IMR-90 (cell line): ENCODE measurements at regions not wholly inside any gene's neighbourhood (a gene's known extent, or its start where the extent isn't known, plus 50 kb on each side); places are given as distances from the start of the nearest gene placed in this dataset.

ENCODE experiments used
- ATAC-seq: fragments of 200-7000 bp; cut with Tn5 transposase; 2 replicates; pipeline ENCODE4 v1.9.1; 2020; ENCODE audit warnings: low read depth, mild to moderate bottlenecking, moderate library complexity
- BruUV-seq: library from RNA; stranded (reverse); fragments of 400-500 nt; replicated peaks from 2 replicates; lab custom pipeline; 2021; lab: Mats Ljungman, UMichigan
- CTCF ChIA-PET: fragments of 300-600 bp; formaldehyde crosslinking; extraction: SDS; loops from one replicate; lab custom pipeline; 2021; ENCODE audit warnings: antibody characterized with exemption; lab: Yijun Ruan, JAX
- POLR2A ChIA-PET: fragments of 300-600 bp; sonication (Branson Sonifier 250); formaldehyde crosslinking; loops from one replicate; lab custom pipeline; 2022; ENCODE audit warnings: antibody characterized with exemption; ENCODE audit not compliant: unreplicated experiment; lab: Charles Lee
- DNase-seq: peaks from one replicate; pipeline ENCODE4 v3.0.0; 2013
- H2AFZ ChIP-seq: replicated peaks from 2 replicates; pipeline ENCODE3; 2013; ENCODE audit warnings: low read length, mild to moderate bottlenecking; ENCODE audit not compliant: poor library complexity
- H2AK5ac ChIP-seq: 2 replicates; pipeline ENCODE4 v1.6.1; 2013; ENCODE audit warnings: low read depth, low read length, inconsistent platforms
- H2AK9ac ChIP-seq: replicated peaks from 2 replicates; pipeline ENCODE3; 2013; ENCODE audit warnings: mild to moderate bottlenecking, low read depth, low read length, moderate library complexity; ENCODE audit not compliant: poor library complexity
- H2BK120ac ChIP-seq: 2 replicates; pipeline ENCODE4 v1.6.1; 2013; ENCODE audit warnings: low read depth, low read length, inconsistent platforms
- H2BK15ac ChIP-seq: 3 replicates; pipeline ENCODE4 v1.6.1; 2013; ENCODE audit warnings: low read depth, low read length, inconsistent platforms
- H2BK20ac ChIP-seq: 2 replicates; pipeline ENCODE4 v1.6.1; 2013; ENCODE audit warnings: low read depth, mild to moderate bottlenecking, inconsistent platforms, low read length, moderate library complexity
- H2BK5ac ChIP-seq: 2 replicates; pipeline ENCODE4 v1.6.1; 2013; ENCODE audit warnings: mild to moderate bottlenecking, low read depth, low read length, inconsistent platforms; ENCODE audit not compliant: poor library complexity, severe bottlenecking
- H3K14ac ChIP-seq: replicated peaks from 2 replicates; pipeline ENCODE4 v1.6.1; 2013; ENCODE audit warnings: low read depth, low read length, inconsistent platforms
- H3K18ac ChIP-seq: 2 replicates; pipeline ENCODE4 v1.6.1; 2013; ENCODE audit warnings: low read depth, low read length, control low read depth
- H3K23ac ChIP-seq: 2 replicates; pipeline ENCODE4 v1.6.1; 2013; ENCODE audit warnings: low read depth, low read length, inconsistent platforms
- H3K27ac ChIP-seq: 2 replicates; pipeline ENCODE4 v1.5.1; 2013; ENCODE audit warnings: mild to moderate bottlenecking, control low read depth, low read length; ENCODE audit not compliant: insufficient read depth
- H3K27me3 ChIP-seq: 2 replicates; pipeline ENCODE4 v1.6.1; 2013; ENCODE audit warnings: low read length; ENCODE audit not compliant: control insufficient read depth, insufficient read depth
- H3K36me3 ChIP-seq: 2 replicates; pipeline ENCODE4 v1.6.1; 2013; ENCODE audit warnings: low read length, mixed read lengths; ENCODE audit not compliant: control insufficient read depth, insufficient read depth
- H3K4ac ChIP-seq: 2 replicates; pipeline ENCODE4 v1.6.1; 2013; ENCODE audit warnings: low read depth, low read length, inconsistent platforms
- H3K4me1 ChIP-seq: 2 replicates; pipeline ENCODE4 v1.6.1; 2013; ENCODE audit warnings: low read length, mixed read lengths; ENCODE audit not compliant: control insufficient read depth, insufficient read depth
- H3K4me2 ChIP-seq: 2 replicates; pipeline ENCODE4 v1.6.1; 2013; ENCODE audit warnings: low read depth, mild to moderate bottlenecking, control low read depth, low read length, moderate library complexity
- H3K4me3 ChIP-seq: 2 replicates; pipeline ENCODE4 v1.5.1; 2013; ENCODE audit warnings: low read depth, mild to moderate bottlenecking, control low read depth, low read length, moderate library complexity; ENCODE audit not compliant: insufficient read depth
- H3K56ac ChIP-seq: 2 replicates; pipeline ENCODE4 v1.6.1; 2013; ENCODE audit warnings: low read length, inconsistent platforms; ENCODE audit not compliant: insufficient read depth; ENCODE audit errors: extremely low read depth
- H3K79me1 ChIP-seq, 2 experiments: 2 replicates each; pipeline ENCODE4 v1.6.1; 2013; ENCODE audit warnings: low read length in 2 of 2, inconsistent platforms in 1 of 2, low read depth in 1 of 2
- H3K9ac ChIP-seq: 2 replicates; pipeline ENCODE4 v1.6.1; 2013; ENCODE audit warnings: low read depth, low read length, control low read depth
- H3K9me1 ChIP-seq: 2 replicates; pipeline ENCODE4 v1.6.1; 2013; ENCODE audit warnings: low read length, inconsistent platforms; ENCODE audit not compliant: insufficient read depth
- H3K9me3 ChIP-seq: 2 replicates; pipeline ENCODE4 v1.6.1; 2013; ENCODE audit warnings: low read length; ENCODE audit not compliant: control insufficient read depth, insufficient read depth
- H4K20me1 ChIP-seq: 2 replicates; pipeline ENCODE4 v1.6.1; 2013; ENCODE audit warnings: low read length, inconsistent platforms; ENCODE audit not compliant: insufficient read depth
- H4K5ac ChIP-seq: 2 replicates; pipeline ENCODE4 v1.6.1; 2013; ENCODE audit warnings: mild to moderate bottlenecking, low read depth, low read length, control low read depth
- H4K8ac ChIP-seq, 2 experiments: 2 replicates each; pipeline ENCODE4 v1.6.1; 2013; ENCODE audit warnings: low read depth in 2 of 2, low read length in 2 of 2, control low read depth in 1 of 2, inconsistent platforms in 1 of 2
- H4K91ac ChIP-seq: 2 replicates; pipeline ENCODE4 v1.6.1; 2013; ENCODE audit warnings: low read depth, low read length, inconsistent platforms; ENCODE audit not compliant: insufficient read depth
- BHLHE40 ChIP-seq: fragments of 150-350 bp; IDR thresholded peaks from 2 replicates; pipeline ENCODE4 v1.6.1; 2016; ENCODE audit warnings: mild to moderate bottlenecking, low read depth, low read length
- CHD1 ChIP-seq: IDR thresholded peaks from 2 replicates; pipeline ENCODE4 v1.6.1; 2012; ENCODE audit warnings: low read depth, low read length, improper control_type of control experiment
- FOS ChIP-seq: fragments of 150-350 bp; IDR thresholded peaks from 2 replicates; pipeline ENCODE4 v1.6.1; 2016; ENCODE audit warnings: low read depth, low read length
- MAFK ChIP-seq: IDR thresholded peaks from 2 replicates; pipeline ENCODE4 v1.6.1; 2012; ENCODE audit warnings: low read depth, low read length, improper control_type of control experiment
- MAZ ChIP-seq: IDR thresholded peaks from 2 replicates; pipeline ENCODE4 v1.6.1; 2012; ENCODE audit warnings: low read depth, mild to moderate bottlenecking, low read length, improper control_type of control experiment, moderate library complexity, borderline replicate concordance
- MXI1 ChIP-seq: IDR thresholded peaks from 2 replicates; pipeline ENCODE4 v1.6.1; 2012; ENCODE audit warnings: low read depth, mild to moderate bottlenecking, low read length, moderate library complexity, borderline replicate concordance
- NFE2L2 ChIP-seq: fragments of 150-350 bp; IDR thresholded peaks from 2 replicates; pipeline ENCODE4 v1.6.1; 2016; ENCODE audit warnings: low read depth, mild to moderate bottlenecking, low read length
- POLR2A ChIP-seq: IDR thresholded peaks from 2 replicates; pipeline ENCODE4 v1.6.1; 2012; ENCODE audit warnings: mild to moderate bottlenecking, low read depth, low read length
- RAD21 ChIP-seq: IDR thresholded peaks from 2 replicates; pipeline ENCODE4 v1.6.1; 2012; ENCODE audit warnings: low read length, improper control_type of control experiment
- RCOR1 ChIP-seq: IDR thresholded peaks from 2 replicates; pipeline ENCODE4 v1.6.1; 2012; ENCODE audit warnings: mild to moderate bottlenecking, low read length, improper control_type of control experiment; ENCODE audit not compliant: insufficient replicate concordance
- RFX5 ChIP-seq: IDR thresholded peaks from 2 replicates; pipeline ENCODE4 v1.8.0; 2012; ENCODE audit warnings: low read depth, mild to moderate bottlenecking, low read length, moderate library complexity
- SMC3 ChIP-seq: fragments of 150-350 bp; IDR thresholded peaks from 2 replicates; pipeline ENCODE4 v1.6.1; 2016; ENCODE audit warnings: low read depth, mild to moderate bottlenecking, antibody characterized with exemption, low read length, moderate library complexity
- USF2 ChIP-seq: fragments of 150-350 bp; IDR thresholded peaks from 2 replicates; pipeline ENCODE4 v1.6.1; 2017; ENCODE audit warnings: mild to moderate bottlenecking, antibody characterized with exemption, low read length, low read depth
- WGBS, 2 experiments: methylation state at CpG; one replicate each; pipeline versions ENCODE4 v1.1.5 to v1.1.7; 2013; ENCODE audit warnings: missing lambda C conversion rate in 2 of 2; ENCODE audit not compliant: insufficient read length in 1 of 2; ENCODE audit errors: extremely low coverage in 2 of 2; 5-methylcytosine and 5-hydroxymethylcytosine counted together
- dilution Hi-C: fragments of 300-500 bp; cut with HindIII; formaldehyde crosslinking; loops from one replicate; pipeline ENCODE4 v1.14.3; 2018; ENCODE audit warnings: low sequenced_read_pairs; ENCODE audit not compliant: unreplicated experiment
- in situ Hi-C: fragments of 300-500 bp; cut with MboI; formaldehyde crosslinking; loops from 3 replicates; pipeline ENCODE4 v1.14.3; 2019; ENCODE audit warnings: low sequenced_read_pairs, inconsistent platforms, mixed read lengths
- intact Hi-C: fragments of 100-400 bp; cut with micrococcal nuclease; formaldehyde crosslinking; loops from 2 replicates; pipeline ENCODE4 v1.10.0; 2022
- TF ChIP-seq, protein P1 (sequence below): fragments of 150-350 bp; IDR thresholded peaks from 2 replicates; pipeline ENCODE4 v1.6.1; 2016; ENCODE audit warnings: low read depth, mild to moderate bottlenecking, low read length, moderate library complexity, borderline replicate concordance
- TF ChIP-seq, protein P2 (sequence below): conservative IDR thresholded peaks from 2 replicates; pipeline ENCODE4 v1.5.1; 2012; ENCODE audit warnings: mild to moderate bottlenecking, low read depth, low read length, improper control_type of control experiment

GRCh38 chr11:23991165-23991539 is 505.7 kb upstream of the LUZP2 start:
- Histone ChIP-seq H3K23ac (peak overlapping the region; percentile 91; the same call in 1 of the 2 replicates), H4K8ac (peak overlapping the region; percentile 72 to 92), H3K9ac (peak overlapping the region; percentile 65), H3K27me3 (no peaks in the 10 kb centered on the region), H3K27ac (peak overlapping the region; percentile 96), H2AK5ac (peak overlapping the region; percentile 81; the same call in 1 of the 2 replicates), H3K4ac (peak overlapping the region; percentile 95), H3K9me1 (peaks cover 16% of the 10 kb centered on the region), H2AK9ac (no peak overlapping the region), H4K20me1 (no peaks in the 10 kb centered on the region), H2AFZ (peak overlapping the region; percentile 73), H3K4me1 (peaks cover 21% of the 10 kb centered on the region), H3K14ac (peak overlapping the region; percentile 88), H2BK15ac (peak overlapping the region; percentile 74; the same call in 2 of the 3 replicates), H3K9me3 (no peaks in the 10 kb centered on the region), H3K18ac (peak overlapping the region; percentile 91), H2BK20ac (peak overlapping the region; percentile 90), H2BK5ac (peak overlapping the region; percentile 97), H4K5ac (peak overlapping the region; percentile 96), H3K79me1 (peaks cover 0 to 6% of the 10 kb centered on the region in 2 experiments; a peak in 1 of 4 replicates), H4K91ac (peak overlapping the region; percentile 98), H2BK120ac (peak overlapping the region; percentile 90), H3K4me3 (no peak overlapping the region), H3K36me3 (no peaks in the 10 kb centered on the region), H3K4me2 (peak overlapping the region; percentile 81; the same call in 1 of the 2 replicates), H3K56ac (peak overlapping the region; percentile 94; the same call in 1 of the 2 replicates)
- TF ChIP-seq BHLHE40: no peak
- TF ChIP-seq RCOR1: no peak
- TF ChIP-seq RAD21: no peak
- no peak for TF ChIP-seq MAZ
- no peak for TF ChIP-seq MAFK
- TF ChIP-seq POLR2A: no peak
- TF ChIP-seq CHD1: no peak
- no peak for TF ChIP-seq USF2
- TF ChIP-seq, protein P1, sequence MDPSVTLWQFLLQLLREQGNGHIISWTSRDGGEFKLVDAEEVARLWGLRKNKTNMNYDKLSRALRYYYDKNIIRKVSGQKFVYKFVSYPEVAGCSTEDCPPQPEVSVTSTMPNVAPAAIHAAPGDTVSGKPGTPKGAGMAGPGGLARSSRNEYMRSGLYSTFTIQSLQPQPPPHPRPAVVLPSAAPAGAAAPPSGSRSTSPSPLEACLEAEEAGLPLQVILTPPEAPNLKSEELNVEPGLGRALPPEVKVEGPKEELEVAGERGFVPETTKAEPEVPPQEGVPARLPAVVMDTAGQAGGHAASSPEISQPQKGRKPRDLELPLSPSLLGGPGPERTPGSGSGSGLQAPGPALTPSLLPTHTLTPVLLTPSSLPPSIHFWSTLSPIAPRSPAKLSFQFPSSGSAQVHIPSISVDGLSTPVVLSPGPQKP: no peak
- TF ChIP-seq FOS: no peak
- no peak for TF ChIP-seq NFE2L2
- TF ChIP-seq, protein P2, sequence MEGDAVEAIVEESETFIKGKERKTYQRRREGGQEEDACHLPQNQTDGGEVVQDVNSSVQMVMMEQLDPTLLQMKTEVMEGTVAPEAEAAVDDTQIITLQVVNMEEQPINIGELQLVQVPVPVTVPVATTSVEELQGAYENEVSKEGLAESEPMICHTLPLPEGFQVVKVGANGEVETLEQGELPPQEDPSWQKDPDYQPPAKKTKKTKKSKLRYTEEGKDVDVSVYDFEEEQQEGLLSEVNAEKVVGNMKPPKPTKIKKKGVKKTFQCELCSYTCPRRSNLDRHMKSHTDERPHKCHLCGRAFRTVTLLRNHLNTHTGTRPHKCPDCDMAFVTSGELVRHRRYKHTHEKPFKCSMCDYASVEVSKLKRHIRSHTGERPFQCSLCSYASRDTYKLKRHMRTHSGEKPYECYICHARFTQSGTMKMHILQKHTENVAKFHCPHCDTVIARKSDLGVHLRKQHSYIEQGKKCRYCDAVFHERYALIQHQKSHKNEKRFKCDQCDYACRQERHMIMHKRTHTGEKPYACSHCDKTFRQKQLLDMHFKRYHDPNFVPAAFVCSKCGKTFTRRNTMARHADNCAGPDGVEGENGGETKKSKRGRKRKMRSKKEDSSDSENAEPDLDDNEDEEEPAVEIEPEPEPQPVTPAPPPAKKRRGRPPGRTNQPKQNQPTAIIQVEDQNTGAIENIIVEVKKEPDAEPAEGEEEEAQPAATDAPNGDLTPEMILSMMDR: no peak
- TF ChIP-seq MXI1: no peak
- TF ChIP-seq SMC3: no peak
- no peak for TF ChIP-seq RFX5
- intact Hi-C loops: loop anchor here (1.0 to 10.0 kb wide), 3 partner anchors 395 to 1116 kb away; no protein-coding TSS in a partner anchor
- in situ Hi-C loops: no loop called here
- no CpG with 5 or more reads among the region's 2 CpGs for WGBS, 2 experiments
- no TSS peak for BruUV-seq
- ATAC-seq: peak; percentile 68
- ChIA-PET CTCF (no interaction called here), POLR2A (no interaction called here)
- peak; percentile 90 for DNase-seq
- dilution Hi-C loops: no loop called here
